ENCODE measurements at regions not wholly inside any gene's neighbourhood (a gene's known extent, or its start where the extent isn't known, plus 50 kb on each side); places are given as distances from the start of the nearest gene placed in this dataset.

DNA sequence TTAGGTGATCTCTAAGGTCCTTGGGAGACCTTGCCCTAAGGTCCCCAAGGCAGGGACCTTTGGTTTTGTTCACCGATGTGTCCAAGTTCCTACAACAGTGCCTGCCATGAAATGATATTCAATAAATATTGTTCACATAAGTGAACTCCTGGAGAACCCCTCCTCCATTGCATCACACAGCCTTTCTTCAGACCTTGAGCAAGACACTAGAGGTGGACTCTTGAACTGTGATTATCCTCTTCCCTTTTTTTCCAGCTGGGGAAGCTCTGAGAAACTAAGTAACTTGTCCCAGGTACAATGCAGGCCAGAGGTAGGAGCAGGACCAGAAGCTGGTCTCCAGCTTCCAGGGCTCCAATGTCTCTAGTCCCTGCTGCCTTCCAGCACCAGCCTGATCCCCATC, 76.6 kb upstream of the LMO1 start:
- DNase-seq = no peak

DNA sequence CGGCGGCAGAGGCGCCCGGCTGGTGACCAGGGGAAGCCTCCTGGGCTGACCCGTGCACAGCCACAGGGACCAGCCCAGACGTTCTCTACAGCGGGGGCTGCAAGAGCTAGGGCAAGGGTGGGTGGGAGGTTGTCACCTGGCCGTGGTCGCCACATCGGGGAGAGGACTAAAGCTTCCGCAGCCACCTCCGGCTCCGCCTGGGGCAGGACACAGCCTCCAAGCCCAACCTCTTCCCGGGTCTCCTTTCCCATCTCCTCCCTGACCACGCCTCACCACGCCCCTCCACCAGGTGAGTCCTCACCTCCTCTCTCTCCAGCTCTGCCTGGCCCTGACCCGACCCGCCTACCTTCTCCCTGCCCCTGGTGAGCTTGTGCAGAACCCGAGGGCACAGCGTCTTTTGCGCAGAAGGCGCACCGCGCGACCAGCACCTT, 75.9 kb upstream of the LMO1 start:
- DNase-seq = no peak

DNA sequence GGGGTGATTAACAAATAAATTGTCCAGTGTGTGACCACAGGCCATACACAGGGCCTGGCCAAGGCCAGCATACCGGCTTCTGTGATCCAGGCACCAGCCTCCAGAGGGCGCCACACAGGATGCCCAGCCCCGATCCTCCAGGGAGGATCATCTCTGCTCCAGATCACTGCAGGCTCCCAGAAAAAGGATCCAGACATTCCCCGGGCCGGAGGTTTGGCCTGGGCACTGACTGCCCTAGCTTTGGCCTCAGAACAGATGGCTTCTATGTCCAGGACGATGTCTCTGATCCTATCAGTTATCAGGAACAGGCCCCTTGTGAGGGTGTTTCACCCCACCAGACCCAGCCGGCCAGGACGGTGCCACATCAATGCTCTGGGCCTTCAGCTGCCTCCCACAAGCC, 74.5 kb upstream of the LMO1 start:
- DNase-seq = peak in 1 of 2 donors; percentile 19

DNA sequence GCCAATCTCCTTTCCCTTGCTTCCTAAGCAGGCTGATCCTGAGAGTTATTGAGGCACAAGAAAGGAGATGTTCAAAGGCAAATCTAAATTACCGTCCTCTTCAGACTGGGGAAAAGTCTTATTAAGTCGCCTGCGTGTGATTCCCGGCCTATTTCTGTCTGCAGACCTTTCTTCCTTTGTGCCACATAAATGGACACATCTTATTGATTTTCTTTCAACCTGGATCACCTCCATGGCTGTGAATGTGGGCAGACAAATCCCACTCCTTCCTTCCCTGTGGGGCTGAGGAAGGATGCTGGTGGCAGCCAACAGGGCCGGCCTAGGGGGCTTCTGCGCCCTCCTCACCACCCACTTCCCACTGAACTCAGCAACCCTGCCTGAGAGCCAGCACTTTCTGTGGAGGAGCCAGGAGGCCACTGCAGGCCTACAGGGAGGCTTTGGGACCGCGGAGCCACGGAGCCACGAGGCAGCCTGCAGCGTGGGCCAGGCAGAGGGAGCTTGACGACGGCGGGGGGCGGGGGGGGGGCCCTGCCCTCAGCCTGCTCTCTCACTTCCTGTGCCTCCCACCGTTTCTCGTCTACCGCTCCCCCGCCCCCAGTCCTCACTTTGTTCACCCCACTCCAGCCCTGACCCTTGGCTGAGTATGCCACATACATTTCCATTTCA, 73.6 kb upstream of the LMO1 start:
- no peak for DNase-seq

DNA sequence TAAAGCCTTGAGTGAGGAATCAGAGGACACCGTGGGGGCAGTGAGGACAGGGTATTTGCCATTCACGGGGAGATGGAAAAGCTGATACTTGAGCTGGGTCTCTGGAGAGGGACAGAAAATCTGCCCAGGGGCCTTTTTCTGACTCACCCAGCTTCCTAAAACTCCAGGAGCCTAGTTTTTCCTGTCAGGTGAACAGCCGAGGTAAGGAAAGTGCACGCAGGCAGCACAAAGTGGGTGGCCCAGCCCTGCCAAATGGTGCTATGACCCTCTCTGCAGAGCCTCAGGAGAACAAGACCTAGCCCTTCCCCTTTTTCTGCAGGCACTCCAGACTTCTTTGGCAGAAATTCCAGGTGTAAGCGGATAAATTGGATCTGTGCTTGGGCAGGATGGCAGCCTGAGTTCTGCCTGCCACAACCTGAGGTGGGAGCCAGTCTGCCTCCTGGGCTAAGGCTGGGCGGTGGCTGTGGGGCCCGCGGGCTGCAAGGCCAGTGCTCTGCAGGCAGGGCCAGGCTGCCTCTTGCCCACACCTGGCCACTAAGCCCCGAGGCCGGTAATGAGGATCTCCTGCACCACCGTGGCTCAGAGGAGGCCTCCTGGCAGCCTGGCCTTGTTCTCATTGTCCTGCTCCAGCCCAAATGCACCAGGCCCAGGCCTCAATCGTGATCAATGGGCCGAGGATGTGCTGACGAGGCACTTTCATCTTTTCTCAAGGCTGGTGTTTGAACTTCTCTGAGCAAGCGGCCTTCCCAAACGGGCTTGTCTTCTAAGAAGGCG, 72.9 kb upstream of the LMO1 start:
- no peak for DNase-seq

DNA sequence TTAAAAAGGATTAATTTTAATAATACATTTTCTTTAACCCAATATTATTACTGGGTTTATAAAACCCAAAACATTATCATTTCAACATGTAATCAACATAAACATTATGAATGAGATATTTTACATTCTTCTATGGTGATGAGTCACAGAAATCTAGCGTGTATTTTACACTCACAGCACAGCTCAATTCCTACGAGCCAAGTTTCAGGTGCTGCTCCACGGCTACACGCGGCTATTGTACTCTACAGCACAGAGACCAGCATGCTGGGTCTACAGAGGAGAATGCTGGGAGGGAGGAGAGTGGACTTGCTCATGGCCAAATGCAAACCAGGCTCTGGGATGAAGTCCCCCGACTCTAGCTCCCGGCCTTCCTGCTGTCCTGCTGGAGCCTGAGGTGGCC, 72.0 kb upstream of the LMO1 start:
- DNase-seq = no peak

DNA sequence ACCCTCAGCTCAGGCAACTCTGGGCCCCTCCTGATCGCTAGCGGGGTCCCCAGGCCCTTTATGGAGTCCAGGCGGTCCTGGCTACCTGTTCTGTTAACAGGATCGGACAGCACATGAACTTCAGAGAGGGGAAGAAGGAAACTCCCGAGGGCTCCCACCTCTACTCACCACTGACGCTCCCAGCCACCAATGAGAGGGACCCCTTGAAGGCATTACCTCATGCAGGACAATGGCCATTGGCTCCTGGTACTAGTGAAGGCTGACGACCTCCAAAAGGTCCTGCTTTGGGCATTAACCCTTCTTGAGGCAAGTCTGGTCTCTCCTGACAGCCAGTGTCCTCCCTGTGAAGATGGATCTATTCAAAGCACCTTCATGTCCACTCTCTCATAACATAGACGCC, 71.5 kb upstream of the LMO1 start:
- DNase-seq = no peak

DNA sequence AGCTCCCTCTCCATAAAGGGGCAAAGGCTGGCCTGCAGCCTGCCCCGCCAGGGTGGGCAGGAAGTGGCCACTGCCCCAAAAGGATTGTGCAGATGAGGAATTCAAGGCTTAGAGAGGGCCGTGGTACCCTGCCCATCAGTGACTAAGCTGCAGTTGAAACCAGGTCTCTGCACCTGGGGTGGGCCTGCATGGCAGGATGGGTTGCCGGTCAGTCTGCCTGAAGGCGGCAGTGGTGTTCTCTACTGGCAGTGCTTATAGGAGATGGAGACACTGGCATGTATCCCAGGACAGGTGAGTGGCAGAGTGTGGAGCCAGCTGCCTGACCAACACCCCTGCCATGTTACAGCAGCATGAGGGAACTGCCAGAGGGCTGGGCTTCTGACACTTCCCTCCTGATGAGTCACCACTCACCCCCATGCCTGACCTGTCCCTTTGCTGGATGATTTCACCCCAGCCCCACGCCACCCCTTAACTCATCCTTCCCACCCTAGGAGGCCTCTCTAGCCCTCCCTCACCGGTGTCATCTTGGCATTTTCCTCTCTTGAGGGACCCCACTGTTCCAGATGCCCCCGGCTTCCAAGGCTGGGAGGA, 70.2 kb upstream of the LMO1 start:
- peak in 1 of 2 donors; percentile 50 for DNase-seq

DNA sequence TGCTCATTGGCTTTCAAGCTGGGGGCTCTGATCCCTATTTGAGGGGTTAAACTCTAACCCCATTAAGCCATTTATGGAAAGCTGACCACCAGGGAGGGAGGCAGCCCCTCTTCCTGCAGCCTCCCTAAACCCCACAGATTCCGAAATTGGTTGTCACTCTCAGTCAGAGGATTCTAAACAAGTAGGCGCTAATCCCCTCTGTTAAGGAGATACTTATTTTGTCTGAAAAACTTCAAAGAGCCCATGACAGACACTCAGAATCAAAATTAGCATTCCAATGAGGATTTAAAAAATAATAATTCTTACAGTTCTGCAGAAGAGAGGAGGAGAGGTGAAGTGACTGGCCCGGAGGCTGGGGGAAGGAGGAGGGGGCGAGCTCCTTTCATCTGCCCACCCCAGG, 69.7 kb upstream of the LMO1 start:
- DNase-seq = no peak

DNA sequence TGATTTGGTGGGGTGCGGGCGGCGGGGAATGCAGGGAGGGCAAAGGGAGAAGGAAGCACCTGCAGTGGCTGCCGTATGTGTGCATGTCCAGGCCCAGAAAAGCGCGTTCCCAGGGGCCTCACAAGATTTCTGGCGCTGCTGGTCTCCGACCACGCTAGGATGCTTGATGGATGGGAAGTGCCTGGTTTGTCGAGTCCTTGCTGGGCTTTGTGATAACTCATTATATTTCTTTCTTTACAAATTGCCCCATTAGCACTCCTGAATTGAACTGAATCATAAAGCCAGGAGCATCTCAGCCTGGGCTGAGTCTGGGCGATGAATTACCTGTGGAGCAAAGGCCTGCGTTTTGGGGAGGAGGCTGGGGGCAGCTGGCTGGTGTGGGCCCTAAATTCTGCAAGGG, 69.2 kb upstream of the LMO1 start:
- no peak for DNase-seq

DNA sequence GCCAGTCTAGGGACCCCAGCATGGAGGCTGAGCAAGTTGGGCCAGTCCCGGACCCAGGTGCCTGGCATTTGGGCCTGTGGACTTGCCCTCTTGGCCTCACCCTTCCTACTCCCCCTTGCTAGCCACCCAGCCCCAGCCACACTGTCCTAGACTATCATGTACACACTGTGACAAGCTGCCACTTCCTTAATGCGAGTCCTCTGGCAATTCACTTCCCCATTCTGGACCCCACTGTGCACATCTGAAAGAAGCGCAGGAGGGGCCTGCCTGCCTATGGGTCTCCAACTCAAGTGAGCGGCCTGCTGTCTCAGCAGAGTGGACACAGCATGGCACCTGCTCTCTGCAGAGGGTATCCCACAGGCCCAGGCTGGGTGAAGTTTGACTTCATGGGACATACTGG, 68.5 kb upstream of the LMO1 start:
- DNase-seq = peak in 1 of 2 donors; percentile 39

DNA sequence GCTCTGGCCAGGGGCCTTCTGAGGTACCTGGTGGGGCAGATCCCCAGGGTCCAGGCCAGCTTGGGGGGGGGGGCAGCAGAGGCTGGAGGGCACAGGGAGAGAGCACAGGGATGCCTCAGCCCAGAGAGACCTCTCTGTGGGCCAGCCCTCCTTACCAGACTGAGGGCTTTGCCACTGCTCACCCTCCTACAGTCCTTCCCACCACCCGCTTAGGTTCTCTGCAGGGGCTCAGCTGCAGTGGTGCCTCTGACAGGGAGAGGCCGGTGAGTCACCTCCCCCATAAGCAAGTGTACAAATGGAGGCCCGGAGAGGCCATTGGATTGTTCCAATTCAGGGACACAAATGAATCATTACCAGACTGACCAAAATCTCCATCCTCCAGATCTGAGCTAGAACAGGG, 68.1 kb upstream of the LMO1 start:
- DNase-seq = no peak

DNA sequence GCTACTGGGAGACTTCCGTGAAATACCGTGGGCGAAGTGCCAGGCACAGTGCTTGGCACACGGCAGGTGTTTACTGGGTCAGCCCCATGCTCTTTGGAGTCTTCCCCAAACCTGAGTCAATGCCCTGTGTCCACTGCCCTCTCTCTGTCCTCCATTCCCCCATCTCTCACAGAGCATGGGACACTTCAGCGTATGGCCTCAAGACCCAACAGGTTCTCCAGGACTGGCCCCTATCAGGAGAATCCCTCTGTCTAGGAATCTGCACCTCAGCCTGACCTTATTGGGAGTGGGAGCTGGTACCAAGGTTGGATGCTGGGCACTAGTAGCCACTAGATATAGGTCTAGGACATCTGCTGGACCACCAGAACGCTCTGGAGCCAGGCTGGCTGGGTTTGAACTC, 67.2 kb upstream of the LMO1 start:
- DNase-seq = no peak

DNA sequence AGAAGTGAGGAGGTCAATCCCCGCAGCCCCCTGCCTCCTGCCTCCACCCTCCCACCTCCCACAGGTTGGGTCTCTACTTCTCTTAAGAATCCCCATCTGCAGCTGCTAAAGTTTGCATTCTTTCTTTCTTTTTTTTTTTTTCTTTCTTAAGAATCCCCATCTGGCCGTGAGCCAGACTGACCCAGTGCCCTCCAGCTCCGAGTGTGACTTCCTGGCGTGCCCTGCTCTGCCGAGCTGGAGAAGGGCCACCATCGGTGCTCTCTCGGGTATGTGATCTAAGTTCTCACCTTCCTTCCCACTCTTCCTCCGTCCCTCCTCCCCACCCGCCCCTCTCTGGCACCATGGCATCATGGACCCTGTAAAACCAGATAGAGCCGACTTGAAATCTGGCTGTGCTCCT, 66.7 kb upstream of the LMO1 start:
- DNase-seq = no peak

DNA sequence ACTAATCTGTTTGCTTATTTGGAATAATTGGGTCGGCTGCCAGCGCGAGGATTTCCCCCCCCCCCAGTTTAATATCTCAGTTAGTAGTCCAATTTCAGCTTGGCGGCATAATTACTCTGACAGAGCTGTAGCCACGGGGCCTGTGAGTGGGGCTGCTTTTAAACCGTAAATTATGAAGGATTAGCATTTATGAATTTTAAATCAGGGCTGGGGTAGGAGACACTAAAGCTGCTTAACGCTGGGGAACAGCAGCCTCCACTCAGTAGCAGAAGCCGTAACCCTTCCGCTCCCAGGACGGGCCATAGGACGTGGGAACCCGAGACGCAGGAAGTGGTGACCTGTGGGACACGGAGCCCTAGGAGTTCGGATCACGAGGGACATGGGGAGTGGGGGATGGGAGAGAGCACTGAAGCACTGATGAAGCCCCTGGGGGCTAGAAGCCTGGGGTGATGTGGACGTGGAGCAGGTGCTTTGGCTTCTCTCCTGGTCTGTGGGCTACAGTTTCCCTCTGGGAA, 66.2 kb upstream of the LMO1 start:
- no peak for DNase-seq

DNA sequence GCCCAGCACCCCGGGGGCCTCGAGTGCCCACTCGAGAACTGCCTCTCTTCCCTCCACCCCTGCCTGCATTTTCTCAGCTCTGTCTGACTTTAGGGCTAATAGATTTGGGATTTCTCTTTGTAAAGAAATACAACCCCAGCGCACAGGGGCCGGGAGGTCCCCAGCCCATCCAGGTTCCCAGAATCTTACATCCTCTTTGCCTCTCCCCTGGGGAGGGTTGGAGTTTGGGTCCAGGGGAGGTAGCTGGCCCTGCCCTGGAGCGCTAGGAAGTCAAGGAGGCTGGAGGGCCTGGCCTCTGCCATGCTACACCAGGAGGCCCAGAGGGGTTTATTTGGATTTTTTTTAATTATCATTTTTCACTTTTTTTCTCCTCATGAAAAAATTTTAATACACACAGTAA, 65.7 kb upstream of the LMO1 start:
- no peak for DNase-seq

DNA sequence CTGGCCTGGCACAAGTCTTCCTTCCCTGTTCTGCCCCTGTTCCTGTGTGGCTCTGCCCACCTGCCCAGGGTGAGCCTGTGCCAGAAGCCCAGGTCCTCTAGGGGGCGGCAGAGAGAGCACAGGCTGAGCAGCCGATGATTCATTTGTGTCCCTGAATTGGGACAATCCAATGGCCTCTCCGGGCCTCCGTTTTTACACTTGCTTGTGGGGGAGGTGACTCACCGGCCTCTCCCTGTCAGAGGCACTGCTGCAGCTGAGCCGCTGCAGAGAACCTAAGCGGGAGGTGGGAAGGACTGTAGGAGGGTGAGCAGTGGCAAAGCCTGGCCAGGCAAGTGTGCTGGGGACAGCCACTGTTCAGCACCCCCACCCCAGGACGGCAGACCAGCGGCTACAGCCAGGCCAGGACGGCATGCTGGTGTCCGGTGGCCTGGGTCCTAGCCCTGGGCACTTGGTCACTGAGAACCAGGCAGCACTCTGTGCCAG, 65.2 kb upstream of the LMO1 start:
- DNase-seq = peak; percentile 18 to 77

DNA sequence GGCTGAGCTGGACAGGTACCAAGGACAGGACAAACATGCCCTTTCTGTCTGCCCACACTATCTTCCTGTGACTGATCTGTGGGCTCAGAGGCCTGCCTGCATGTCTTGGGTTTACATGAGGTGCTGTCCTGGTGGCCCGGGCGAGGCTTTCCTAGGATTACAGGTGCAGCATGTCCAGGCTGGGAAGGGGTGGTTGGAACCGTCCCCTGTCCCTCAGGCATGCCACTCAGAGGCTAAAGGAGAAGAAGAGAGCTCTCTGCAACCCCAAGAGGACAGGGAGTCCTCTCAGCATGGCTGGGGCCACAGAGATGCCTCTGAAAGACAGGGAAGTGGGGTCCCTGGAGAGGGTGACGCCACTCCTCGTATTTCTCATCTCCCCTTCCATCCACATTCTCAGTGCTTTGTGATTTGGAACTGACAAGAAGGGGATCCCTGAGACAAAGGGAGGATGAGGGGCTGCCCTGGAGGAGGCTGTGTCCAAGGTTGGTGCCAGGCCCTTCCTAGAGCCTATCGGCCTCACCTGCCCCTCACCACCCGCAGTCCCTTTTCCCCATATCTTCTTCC, 64.6 kb upstream of the LMO1 start:
- DNase-seq = no peak

DNA sequence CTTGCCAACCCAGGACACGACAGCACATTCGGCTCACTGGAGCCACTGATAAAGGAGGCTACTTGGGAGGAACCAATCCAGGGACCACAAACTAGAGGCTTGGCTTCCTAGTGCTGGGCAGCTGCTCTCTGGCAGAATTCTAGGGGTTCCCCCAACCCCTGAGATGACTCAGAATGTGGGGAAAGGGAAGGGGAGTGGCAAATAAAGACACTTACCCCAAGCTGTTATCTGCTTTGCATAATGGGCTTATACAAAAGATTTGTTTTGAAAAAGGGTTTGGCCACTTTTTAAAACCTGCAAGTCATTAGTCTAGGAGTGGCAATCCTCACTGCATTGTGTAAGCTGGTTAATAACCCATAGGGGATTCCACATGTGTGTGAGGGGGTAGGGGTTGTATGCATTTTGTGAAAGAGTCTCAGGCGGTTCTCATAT, 64.1 kb upstream of the LMO1 start:
- peak in 1 of 2 donors; percentile 58 for DNase-seq

DNA sequence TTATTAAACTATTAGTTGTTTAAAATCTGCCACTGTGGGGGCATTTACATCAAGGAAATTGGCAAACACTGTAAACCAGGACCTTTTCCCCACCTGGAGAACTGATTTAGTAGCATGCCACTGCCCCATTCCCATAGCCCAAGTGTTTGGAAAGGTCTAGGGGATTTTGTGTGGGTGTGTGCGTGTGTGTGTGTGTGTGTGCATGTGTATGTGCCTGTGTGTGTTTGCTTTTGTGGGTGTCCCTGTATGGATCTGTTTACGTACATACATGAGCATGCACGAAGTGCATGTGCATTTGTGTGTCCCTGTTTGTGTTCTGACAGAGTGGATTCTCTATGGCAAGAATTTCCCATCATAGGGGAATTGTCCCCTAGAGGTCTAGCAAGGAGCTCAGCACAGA, 62.7 kb upstream of the LMO1 start:
- DNase-seq = no peak

DNA sequence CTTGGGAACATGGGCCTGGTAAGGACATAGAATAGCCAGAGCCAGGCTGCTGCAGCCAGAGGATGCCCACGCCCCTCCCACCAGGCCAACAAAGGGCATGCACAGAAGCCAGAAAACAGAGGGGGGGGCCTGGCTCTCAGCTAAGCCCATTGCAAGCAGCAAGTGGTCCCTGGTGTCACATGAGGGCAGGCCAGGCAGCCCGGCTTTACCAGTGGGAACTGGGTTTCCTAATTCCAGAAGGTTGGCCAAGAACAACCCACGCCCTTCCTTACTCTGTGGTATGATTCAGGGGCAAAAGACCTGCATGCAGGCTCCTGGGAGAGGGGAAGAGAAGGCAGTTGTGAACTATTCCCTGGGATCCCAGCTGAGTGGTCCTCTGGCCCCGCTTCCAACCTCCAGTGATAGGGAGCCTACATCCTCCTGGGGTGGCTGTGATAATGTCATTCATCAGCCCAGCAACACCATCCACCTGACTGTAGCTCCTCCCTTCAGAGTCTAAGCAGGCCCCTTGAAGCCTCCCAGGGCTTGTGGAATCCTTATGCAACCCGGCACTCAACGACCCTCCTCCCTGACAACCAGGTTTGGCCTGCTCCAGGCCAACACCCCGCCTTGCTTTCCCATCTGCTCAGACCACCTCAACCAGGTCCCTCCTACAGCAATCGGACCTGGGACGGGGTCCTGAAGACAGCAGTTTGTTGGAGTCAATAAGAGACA, 62.1 kb upstream of the LMO1 start:
- no peak for DNase-seq

DNA sequence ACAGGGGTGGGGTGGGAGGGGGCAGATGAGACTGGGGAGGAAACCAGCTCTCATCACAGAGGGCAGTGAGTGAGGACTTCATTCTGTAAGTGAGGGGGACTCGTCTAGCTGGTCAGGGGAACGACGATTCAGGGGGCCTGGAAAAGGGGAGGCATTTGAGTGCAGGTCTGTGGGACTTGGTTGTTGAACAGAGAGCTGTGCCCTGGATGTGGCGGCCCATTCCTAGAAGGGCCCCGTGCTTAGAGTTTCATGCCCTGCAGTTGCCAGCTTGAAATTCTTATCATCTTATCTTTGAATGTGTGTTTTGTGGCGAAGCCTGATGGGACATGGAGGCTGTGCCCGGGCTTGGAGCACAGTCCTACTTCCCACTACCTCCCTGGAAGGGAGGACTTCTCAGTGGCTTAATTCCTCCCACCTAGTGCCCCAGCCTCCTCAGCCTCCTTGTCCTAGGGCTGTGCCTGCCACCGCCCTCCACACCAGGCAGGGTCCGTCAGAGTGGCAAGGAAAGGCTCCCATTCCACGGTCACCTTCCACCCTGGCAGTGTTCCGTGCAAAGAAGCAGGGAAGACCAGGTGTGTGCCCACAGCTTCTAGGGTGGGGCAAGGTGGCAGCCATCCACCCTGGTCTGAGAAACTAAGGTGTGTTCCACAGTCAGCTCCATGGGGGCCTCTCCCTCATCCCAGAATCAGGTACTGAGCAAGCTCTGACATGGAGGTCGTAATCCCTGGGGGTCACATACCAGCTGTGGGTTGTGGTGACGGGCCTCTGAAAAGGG, 59.7 kb upstream of the LMO1 start:
- DNase-seq = no peak

All from CD4-positive, alpha-beta T cell treated with Interleukin-1 beta for 1 hour (primary cell).